Coronary artery (tissue), 2 donors: ENCODE measurements at regions not wholly inside any gene's neighbourhood (a gene's known extent, or its start where the extent isn't known, plus 50 kb on each side); places are given as distances from the start of the nearest gene placed in this dataset.

Source experiments
- DNase-seq: peaks from one replicate; pipeline ENCODE4 v3.0.0-alpha.2; 2017; ENCODE audit warnings: low spot score
- H3K27ac ChIP-seq, 2 donors: fragments of 200-600 bp; sonication (generic); one replicate each; pipeline ENCODE4 v1.5.1; 2016 to 2019
- H3K4me3 ChIP-seq: fragments of 200-600 bp; sonication (generic); 2 replicates; pipeline ENCODE4 v1.5.1; 2016; ENCODE audit warnings: mild to moderate bottlenecking, moderate library complexity
- CTCF ChIP-seq: fragments of 200-600 bp; sonication (generic); IDR thresholded peaks from one replicate; pipeline ENCODE4 v1.5.1; 2019; ENCODE audit warnings: antibody characterized with exemption

GRCh38 chr5:56490971-56491468 is 257.9 kb upstream of the ANKRD55 start:
- TF ChIP-seq CTCF: no peak
- Histone ChIP-seq H3K4me3 (no peak overlapping the region), H3K27ac (no peak overlapping the region)
- DNase-seq: no peak

- Histone ChIP-seq H3K27ac (no peak overlapping the region), H3K4me3 (no peak overlapping the region)
- no peak for TF ChIP-seq CTCF
- no peak for DNase-seq
These were observed 256.1 kb upstream of the ANKRD55 start for GRCh38 chr5:56489272-56489671.

- no peak for TF ChIP-seq CTCF
- H3K27ac ChIP-seq: no peak overlapping the region
- no peak overlapping the region for H3K4me3 ChIP-seq
- DNase-seq: no peak
These were observed 254.5 kb upstream of the ANKRD55 start for GRCh38 chr5:56487528-56488115.

- Histone ChIP-seq H3K27ac (peak overlapping the region in 1 of 2 donors; percentile 91), H3K4me3 (no peak overlapping the region)
- no peak for DNase-seq
- TF ChIP-seq CTCF: no peak
These were observed 249.2 kb upstream of the ANKRD55 start for GRCh38 chr5:56482363-56482762.

GRCh38 chr5:56481428-56482357 is 248.6 kb upstream of the ANKRD55 start:
- DNase-seq: no peak
- Histone ChIP-seq H3K4me3 (peak overlapping the region; percentile 78), H3K27ac (peak overlapping the region; percentile 91 to 94)
- TF ChIP-seq CTCF: no peak

- DNase-seq: peak; percentile 79
These were observed 247.7 kb upstream of the ANKRD55 start for GRCh38 chr5:56480705-56481427.

More at GRCh38 chr5:56480705-56481427, 247.7 kb upstream of the ANKRD55 start:
- Histone ChIP-seq H3K4me3 (peak overlapping the region; percentile 78), H3K27ac (peak overlapping the region; percentile 91 to 94)
- no peak for TF ChIP-seq CTCF
